GM23248 (cell line): ENCODE measurements at regions not wholly inside any gene's neighbourhood (a gene's known extent, or its start where the extent isn't known, plus 50 kb on each side); places are given as distances from the start of the nearest gene placed in this dataset.

ENCODE experiments used
- EZH2 ChIP-seq: fragments of 200-600 bp; sonication (generic); IDR thresholded peaks from 2 replicates; pipeline ENCODE4 v1.6.1; 2018; ENCODE audit warnings: antibody characterized with exemption, mild to moderate bottlenecking; ENCODE audit not compliant: insufficient read depth, poor library complexity, severe bottlenecking
- EZH2phosphoT487 ChIP-seq: fragments of 200-600 bp; sonication (generic); IDR thresholded peaks from 2 replicates; pipeline ENCODE4 v1.6.1; 2018; ENCODE audit warnings: antibody characterized with exemption, moderate library complexity, mild to moderate bottlenecking, low read depth; ENCODE audit not compliant: insufficient read depth

GRCh38 chr20:57076152-57076652, 190.2 kb downstream of the BMP7 start:
- TF ChIP-seq EZH2 (no peak), EZH2phosphoT487 (no peak)
